Suprapubic skin (tissue), 4 donors: ENCODE measurements at regions not wholly inside any gene's neighbourhood (a gene's known extent, or its start where the extent isn't known, plus 50 kb on each side); places are given as distances from the start of the nearest gene placed in this dataset.
"Not testable (repeated sequence)": the region's sequence is repeated elsewhere in the genome, so short reads cannot be mapped to it uniquely, and the experiment has no call there.

ENCODE experiments used
- EP300 ChIP-seq: sonication (generic); formaldehyde crosslinking; IDR thresholded peaks from one replicate; pipeline ENCODE4 v1.6.1; 2017; ENCODE audit warnings: antibody characterized with exemption
- POLR2A ChIP-seq, 2 donors: fragments of 450-650 bp; IDR thresholded peaks; one replicate each; pipeline ENCODE4 v1.6.1; 2017; ENCODE audit warnings: antibody characterized with exemption in 2 of 2, mild to moderate bottlenecking in 2 of 2, moderate library complexity in 2 of 2
- POLR2AphosphoS5 ChIP-seq, 3 donors: sonication (generic); formaldehyde crosslinking; IDR thresholded peaks; one replicate each; pipeline ENCODE4 v1.6.1; 2017; ENCODE audit warnings: antibody characterized with exemption in 3 of 3
- TF ChIP-seq, protein P1 (sequence below), 2 donors: fragments of 200-600 bp in 1 of 2; fragments of 450-650 bp in 1 of 2; sonication (generic) in 1 of 2; IDR thresholded peaks; one replicate each; pipeline ENCODE4 v1.5.1; 2016 to 2019; ENCODE audit warnings: antibody characterized with exemption in 2 of 2, mild to moderate bottlenecking in 1 of 2, moderate library complexity in 1 of 2

DNA sequence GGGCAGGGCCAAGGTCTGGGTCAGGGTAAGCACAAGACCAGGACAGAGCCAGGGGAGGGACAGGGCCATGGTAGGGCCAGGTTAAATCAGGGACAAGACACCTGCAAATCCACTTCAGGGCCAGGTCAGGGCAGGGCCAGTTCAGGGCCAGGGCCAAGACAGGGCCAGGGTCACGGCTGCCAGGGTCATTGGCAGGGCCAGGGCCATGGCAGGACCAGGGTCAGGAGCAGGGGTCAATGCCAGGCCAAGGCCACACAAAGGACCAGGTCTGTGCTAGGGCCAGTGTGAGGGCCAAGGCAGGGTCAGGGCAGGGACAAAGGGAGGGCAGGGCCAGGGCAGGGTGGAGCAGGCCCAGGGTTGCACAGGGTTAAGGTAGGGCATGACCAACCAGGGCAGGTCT is 399.2 kb downstream of the GOLGA6L6 start:
- TF ChIP-seq, protein P1, sequence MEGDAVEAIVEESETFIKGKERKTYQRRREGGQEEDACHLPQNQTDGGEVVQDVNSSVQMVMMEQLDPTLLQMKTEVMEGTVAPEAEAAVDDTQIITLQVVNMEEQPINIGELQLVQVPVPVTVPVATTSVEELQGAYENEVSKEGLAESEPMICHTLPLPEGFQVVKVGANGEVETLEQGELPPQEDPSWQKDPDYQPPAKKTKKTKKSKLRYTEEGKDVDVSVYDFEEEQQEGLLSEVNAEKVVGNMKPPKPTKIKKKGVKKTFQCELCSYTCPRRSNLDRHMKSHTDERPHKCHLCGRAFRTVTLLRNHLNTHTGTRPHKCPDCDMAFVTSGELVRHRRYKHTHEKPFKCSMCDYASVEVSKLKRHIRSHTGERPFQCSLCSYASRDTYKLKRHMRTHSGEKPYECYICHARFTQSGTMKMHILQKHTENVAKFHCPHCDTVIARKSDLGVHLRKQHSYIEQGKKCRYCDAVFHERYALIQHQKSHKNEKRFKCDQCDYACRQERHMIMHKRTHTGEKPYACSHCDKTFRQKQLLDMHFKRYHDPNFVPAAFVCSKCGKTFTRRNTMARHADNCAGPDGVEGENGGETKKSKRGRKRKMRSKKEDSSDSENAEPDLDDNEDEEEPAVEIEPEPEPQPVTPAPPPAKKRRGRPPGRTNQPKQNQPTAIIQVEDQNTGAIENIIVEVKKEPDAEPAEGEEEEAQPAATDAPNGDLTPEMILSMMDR (IDR thresholded peaks at IDR 0.05) = not testable (repeated sequence)
- TF ChIP-seq POLR2AphosphoS5 (IDR thresholded peaks at IDR 0.05); POLR2A (IDR thresholded peaks at IDR 0.05); EP300: not testable (repeated sequence)
